NCI-H748 treated with DMSO at 0.1 percent for 48 hours (cell line): ENCODE measurements at regions not wholly inside any gene's neighbourhood (a gene's known extent, or its start where the extent isn't known, plus 50 kb on each side); places are given as distances from the start of the nearest gene placed in this dataset.

Experiments
- DNase-seq: peaks from one replicate; lab custom pipeline; 2025; lab: John Stamatoyannopoulos, UW

DNA sequence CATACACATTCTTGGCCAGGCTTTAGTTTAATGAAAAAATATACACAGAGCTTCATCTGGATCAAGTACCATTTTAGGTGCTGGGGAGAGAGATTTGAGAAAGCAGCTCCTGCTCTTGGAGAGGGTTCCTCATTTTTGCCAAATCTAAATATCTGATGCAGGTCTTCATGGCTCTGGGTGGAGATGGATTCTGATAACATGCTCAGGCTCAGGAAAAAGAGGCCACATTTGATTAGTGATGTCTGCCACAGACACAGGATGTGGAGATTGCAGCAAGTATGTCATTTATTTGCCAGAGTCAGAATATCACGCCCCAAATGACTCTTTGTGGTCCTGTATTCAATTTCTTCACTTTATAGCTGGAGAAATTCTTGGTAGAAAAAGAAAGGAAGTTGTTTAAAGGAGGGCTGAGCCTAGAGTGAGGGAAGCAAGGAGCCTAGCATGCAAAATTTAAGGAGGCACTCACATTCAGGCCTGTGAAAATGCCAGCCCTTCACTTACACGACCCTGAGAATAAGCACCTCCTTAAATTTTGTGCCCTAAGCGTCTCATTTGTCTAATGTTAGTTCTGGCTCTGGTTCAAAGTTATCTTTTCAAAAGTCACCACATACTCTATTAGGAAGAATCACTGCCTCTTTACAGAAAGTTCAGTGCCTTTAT lies 492.9 kb upstream of the TBX3 start:
- no peak for DNase-seq

DNA sequence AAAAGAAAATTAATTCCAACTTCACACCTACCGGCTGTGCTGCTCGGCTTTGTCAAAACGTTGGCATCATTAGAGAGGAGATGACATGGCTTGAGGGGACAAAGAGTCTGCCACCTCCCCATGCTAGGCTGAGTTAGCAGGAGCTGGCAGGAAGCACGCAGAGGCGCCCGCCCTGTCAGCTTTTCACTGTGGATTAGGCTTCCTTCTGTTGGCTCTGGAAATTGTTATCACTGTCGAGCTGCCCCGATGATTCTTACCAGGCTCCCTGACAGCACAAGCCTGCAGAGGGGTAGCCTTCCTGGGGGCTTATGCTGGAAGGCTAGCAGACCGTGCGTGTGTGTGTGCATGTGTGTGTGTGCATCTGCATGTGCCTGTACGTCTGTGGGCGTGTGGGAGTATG lies 490.9 kb upstream of the TBX3 start:
- DNase-seq: no peak

DNA sequence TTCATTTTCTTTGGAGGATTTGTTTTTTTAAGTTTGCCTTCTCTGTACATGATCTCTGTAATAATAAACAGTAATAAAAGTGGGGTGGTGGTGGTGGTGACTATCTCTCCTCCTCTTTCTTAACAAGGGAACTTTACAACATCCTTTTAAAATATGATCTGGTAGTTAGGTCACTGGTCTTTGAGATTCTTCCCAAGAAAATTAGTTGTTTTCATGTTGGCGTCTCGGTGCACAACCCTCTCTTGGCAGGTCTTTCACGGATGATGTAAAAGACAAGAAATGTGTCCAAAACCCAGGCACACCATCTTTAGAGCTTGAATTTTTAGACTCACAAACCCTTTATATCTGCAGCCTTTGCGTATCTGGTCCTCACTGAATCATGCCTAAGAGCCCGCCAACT lies 488.5 kb upstream of the TBX3 start:
- no peak for DNase-seq

DNA sequence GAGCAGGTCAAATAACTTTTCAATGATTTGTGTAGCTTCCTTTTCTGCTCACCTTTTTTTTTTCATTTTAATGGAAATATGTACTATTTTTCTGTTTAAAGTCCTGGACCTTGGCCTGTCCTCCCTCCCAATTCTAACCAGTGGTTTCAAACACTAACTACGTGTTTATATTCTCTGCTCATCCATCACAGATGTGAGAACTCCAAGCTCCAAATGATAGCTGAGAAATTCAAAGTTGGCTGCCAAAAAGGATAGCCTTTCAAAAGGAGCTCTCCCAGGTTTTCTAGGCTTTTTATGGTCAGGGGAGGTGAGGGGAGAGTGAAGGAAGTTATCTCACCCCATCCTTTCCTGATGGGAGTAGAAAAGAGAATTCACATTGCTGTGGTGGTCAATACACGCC lies 486.0 kb upstream of the TBX3 start:
- no peak for DNase-seq

DNA sequence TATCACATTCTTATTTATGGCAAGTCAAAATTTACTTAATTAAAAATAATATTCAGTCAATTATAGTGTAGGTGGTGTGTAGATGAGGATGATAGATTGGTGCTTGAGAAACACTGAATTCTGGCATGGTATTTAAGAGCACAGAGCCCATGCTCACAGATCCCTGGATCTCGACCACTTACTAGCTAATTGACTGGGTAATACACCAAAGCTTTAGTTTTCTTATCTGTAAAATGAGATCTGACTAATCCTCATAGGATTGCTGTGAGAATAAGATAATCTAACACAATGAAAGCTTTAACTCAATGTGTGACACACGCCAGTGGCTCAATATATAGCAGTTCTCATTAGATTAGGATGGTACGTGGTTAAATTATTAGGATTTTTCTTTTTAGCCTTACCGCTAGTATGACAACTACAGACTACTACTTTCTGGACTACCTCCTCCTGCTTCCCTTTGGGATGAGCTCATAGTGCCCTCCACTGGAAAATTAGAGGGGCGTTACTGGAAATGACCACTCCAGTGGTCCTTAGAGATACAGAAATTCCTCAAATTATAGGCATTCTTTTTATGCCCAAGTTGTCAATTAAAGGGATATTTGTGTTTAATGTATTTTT lies 482.8 kb upstream of the TBX3 start:
- no peak for DNase-seq

DNA sequence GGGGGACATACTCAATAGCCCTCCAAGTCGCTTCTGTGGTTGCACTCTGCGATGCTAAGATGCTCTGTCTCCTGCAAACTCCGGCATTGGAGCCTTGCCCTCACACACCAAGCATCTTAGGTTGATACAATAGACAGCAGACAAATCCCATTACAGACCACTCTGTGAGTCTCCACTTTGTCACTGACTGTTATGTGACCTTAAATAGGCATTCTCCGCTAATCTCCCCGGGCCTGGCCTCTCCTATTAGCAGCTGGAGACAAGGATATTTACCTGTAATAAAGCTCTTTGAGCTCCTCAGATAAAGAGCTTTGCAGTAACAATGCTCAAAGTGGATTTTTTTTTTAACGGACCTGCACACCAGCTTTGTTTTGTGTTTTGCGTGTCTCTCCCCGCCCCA lies 479.7 kb upstream of the TBX3 start:
- peak; percentile 39 for DNase-seq

DNA sequence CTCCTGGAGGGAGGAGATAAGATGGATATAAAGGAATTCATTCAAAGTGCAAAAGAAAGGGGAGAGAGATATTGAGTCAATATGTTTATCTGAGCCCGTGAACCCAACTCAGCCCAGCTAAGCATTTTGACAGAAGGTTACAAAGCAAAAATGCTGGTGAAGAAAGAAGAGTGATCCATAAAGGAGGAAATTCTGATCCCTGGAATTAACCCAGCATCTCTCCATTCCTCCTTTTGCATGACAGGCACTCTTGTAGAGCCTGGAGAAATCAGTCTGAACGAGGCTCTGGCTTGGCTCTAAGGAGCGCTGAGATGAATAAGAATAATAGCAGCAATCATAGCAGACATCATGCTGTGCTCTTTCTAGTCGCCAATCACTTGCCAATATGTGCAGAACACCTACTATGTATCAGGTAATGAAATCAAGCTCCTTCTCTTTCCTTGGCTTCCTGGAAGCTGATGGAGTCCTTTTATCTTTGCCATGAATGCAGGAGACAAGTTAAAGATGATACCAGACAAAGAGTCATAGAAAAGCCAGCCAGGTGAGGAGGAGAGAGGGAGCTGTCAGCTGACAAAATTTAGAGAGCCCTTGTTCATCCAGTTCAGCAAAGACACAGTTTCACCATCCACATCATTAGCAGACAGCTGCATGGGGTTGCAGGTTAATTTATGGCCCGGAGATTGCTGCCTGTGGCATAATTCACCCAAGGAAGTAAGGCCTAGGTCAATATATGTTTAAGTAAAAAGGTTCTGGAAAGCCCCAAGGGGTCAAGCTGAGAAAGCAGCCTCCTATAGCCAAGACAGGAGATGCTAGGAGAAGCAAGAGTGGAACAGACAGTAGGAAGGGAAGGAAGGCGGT lies 476.5 kb upstream of the TBX3 start:
- DNase-seq: no peak

DNA sequence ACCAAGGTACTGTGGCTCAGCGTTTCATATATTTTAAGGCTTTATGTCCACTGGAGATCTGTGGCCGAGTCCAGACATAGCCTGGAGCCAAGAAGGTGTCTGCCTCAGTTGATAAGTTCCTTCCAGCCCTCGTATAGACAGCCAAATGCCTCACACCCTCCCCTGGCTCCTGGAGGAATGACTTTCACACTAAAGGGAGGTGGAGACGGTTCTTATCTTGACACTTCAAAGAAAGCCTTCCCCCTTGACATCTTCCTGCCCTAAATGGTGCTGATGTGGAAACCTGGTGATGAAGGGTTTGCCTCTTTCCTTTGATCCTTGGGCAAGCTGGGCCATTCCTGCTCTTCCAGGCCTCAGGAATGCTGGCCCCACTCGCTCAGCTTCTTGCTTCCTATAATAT lies 474.8 kb upstream of the TBX3 start:
- DNase-seq: no peak

DNA sequence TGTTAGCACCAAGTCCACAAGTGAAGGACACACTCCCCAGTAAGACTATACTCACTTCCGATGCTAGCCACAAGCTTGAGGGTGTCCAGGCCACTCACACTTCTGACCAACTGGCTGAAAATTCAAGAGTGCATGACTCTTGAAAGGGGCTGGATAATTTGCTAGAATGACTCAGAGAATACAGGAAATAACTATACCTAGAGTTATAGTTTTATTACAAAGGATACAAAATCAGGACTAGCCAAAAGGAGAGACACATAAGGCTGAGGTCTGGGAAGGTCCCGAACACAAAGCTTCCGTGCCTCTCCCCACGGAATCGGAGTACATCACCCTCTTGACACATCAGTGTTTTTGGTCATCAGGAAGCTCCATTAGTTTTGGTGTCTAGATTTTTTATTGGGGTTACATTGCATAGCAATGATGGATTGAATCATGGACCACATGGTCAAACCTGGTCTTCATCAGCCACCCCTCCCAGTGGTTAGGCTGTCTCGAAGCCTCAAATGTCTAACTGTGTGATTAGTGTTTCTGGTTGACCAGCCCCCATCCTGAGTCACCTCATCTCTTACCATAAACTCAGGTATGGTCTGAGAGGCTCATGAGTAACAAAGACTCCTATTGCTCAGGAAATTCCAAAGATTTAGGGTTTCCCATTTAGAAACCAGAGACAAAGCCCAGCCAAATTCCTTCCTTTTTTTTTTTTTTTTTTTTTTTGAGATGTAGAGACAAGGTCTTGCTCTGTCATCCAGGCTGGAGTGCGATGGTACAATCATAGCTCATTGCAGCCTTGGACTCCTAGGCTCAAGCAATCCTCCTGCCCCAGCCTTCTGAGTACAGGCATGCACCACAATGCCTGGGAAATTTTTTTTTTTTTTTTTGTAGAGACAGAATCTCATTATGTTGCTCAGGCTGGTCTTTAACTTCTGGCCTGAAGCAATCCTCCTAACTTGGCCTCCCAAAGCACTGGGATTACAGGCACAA lies 472.0 kb upstream of the TBX3 start:
- DNase-seq: no peak

DNA sequence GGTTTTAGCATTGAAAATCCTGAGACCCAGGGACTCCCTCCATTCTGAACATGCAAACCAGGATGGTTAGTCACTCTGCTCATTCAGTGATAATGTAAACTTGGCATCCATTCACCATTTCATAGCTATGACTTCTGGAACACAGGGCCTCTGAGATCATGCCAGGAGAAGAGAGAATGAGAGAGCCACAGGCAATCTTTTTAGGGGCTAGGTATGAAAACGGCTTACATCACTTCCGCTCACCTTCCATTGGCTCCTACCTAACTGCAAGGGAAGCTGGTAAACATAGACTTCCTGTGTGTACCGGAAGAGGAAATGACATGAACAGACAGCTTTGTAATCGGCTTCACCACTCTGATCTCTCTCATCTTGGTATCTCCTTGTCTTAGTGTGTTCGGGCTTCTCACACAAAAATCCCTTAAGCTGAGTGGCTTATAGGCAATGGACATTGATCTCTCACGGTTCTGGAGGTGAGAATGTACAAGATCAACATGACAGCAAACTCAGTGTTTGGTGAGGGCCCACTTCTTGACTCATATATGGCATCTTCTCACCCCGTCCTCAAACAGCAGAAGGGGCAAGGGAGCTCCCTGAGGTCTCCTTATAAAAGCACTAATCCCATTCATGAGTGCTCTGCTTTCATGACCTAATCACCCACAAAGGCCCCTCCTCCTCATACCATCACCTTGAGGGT lies 465.9 kb upstream of the TBX3 start:
- no peak for DNase-seq

DNA sequence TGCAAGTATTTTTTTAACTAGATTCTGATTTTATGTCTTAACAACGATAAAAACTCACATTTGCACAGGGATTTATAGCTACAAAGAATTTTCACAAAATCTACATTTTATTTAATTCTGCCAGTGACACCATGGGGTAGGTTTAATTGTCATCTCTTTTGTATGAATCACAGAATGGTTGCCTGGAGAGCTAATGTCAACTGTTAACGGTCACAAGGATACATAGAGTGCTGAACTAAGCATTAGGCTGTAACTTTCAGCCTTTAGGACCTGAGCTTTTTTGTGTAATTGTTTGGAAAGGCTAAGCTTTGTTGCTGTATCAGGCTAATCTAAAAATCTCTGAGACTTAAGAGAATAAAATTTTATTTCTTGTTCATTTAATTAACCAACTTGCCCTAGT lies 465.3 kb upstream of the TBX3 start:
- DNase-seq: no peak

DNA sequence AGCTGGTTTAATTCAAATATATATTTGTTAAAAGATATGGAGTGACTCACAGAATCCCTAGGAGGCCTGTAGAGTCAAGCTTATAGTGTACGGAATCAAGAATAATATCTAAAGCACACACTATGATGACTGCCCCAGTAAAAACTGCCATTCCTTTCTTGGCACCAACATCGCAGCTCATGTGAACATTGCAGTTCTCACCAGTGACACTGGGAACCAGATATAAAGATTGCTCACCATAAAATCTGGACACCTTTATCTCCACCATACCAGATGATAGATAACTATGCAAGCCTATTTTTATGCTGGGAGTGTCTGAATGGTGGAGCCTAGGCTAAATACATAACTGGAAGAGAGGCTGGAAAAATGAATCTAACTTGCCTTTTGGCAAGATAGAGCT lies 463.9 kb upstream of the TBX3 start:
- DNase-seq: no peak

DNA sequence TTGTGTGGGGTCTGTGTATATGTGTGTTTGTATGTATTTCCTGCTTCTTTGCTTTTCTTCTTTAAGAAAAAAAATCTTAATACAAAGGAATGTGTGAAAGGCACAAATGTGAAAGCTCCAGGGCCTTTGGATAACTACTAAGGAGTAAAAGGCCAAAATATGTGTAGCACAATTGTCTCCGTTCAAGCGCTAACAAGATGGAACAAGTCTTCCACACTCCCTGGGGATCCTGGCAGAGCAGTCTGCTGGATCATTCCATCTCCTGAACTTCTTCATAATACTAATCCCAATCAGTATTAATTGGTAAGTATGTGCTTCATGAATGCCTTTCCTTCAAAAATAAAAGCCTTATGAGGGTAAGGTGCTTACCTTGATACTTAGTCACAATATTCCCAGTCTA lies 462.5 kb upstream of the TBX3 start:
- DNase-seq: no peak

DNA sequence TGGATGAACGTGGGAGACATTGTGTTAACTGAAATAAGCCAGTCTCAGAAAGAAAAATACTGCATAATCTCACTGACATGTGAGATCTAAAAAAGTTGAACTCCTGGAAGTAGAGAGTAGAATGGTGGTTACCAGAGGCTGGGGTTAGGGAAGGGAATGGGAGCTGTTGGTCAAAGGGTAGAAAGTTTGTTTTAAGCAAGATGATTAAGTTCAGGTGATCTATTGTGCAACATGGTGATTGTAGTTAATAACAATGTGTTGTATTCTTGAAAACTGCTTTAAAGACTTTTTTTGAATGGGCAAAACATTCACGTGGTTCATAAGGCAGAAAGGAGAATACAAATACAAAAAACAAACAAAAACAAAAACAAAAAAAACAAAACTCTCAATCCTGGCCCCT lies 460.4 kb upstream of the TBX3 start:
- DNase-seq: no peak

DNA sequence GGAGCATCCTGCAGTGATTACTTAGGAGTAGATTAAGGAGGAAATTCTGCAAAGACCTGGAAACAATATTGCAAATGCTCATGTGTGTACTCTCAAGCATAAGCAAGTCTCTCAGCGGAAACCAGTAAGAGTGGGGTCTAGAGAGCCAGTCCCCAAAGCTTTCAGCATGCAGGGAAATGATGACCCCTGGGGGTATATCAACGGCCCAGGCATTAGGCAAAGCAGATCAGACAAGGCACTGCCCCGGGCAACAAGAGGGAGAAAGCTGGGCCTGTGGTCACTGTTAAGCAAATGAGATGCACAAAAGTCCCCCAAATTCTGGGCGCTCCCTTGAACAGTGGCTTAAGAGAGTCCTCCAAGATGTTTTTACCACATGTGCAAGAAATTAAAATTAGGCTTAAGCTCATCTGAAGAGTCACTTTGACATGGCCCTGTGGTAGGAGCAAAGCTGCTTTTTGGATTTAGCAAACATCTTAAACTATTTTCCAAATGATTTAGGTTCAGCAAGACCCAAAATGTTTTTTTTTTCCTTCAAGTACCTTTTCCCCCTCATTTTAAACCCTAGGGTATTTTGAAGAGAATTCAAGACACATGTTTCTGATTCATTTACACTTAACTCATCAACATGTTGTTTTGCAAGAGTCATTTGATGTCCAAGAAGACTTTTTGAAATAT lies 457.1 kb upstream of the TBX3 start:
- no peak for DNase-seq

DNA sequence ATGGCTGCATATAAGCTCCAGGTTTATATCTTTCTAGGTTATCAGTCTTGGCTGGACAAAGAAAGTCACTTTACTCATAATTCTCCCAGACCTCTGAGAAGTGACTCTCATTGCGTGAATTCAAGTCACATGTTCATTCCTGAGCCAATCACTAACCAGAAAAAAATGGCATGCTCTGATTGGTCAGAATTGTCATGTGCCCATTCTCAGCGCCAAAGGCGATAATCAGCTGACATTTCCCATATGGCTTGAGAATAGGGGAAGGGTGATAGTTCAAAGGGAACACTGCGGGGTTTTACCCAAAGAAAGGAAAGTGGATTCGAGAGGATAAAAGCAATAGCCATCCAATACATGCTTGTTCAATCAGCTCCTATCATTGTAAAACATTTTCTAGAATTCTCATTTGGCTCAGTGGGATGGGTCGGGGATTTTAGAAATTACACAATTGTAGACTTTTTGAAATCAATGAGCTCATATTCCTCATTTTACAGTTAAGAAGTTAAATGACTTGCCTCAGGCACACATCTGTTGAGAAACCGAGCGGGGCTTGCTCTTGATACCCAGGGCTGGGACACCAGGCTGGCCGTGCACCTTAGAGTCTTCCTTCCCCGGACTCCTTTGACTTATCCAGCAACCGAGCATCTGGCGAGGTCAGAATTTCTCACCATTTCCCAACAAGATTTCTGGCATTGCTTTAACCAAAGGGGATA lies 454.0 kb upstream of the TBX3 start:
- no peak for DNase-seq

DNA sequence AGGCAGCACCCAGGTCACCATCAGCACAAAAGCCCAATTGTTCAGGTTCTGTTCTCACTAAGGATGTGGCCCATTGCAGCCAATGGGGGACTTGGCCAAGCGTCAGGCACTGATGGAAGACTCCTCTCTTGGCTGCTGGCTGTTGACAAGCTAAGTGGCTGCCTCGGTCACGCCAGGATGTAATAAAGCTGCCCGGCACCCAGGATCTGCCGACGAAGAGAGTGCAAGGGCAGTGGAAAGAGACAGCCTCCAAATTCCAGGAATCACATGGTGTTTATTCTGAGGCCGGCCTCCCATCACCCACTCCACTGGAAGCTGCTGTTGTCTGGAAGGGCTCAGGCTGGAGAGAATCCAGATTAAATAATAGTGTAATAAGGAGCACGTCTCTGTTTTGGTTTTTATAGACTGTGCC lies 451.8 kb upstream of the TBX3 start:
- DNase-seq: peak; percentile 24

DNA sequence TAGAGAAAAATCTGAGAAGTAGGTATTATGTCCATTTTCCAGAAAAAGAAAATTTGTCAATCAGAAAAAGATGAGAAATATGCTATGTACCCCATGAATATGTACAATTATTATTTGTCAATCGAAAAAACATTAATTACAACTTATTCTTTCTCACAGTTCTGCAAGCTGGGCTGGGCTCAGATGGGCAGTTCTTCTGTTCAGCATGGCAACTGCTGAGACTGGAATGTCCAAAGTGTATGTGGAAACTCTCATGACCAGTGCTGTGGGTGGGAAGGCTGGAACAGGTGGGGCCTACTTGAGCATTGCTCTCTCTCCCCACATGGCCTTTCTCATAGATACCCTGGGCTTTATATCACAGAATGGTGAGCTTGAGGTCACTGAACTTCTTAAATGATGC lies 450.3 kb upstream of the TBX3 start:
- DNase-seq: no peak

DNA sequence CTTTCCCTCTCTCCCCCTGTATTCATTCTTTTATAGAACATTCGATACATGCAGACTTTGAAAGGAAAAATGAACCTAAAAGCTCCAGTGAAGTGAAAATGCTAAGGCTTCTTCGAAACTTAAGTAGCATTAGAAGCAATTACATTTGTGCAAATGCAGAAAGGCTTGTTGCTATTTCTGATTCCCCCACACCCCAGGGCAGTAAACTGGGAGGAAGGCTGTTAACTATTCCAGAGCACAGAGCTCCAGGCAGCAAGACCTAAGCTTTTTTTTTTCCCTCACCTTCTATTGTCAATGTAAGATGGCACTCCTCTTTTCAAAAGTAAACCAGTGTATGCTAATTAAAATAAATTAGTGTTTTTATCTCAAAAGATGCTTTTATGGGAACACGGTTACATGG lies 448.9 kb upstream of the TBX3 start:
- no peak for DNase-seq

DNA sequence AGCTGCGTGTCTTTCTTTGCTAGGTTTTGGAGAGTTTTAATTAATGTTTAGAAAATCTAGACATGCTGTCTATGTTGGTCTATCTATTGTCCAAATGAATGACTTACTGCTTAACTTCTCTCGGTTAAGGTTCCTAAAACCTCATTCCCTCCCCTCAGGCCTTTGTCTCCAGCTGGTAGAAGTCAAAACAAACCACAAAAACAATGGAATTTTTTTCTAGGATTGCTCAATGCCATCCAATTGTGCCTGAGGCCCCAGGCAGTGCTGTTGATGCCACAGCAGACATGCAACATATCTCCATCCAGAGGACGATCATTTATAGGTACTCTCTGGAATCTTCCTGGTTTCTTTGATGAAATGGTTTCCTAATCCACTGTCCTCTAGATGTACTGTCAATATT lies 448.2 kb upstream of the TBX3 start:
- DNase-seq: no peak
